GM18870 (cell line): ENCODE measurements at regions not wholly inside any gene's neighbourhood (a gene's known extent, or its start where the extent isn't known, plus 50 kb on each side); places are given as distances from the start of the nearest gene placed in this dataset.
"Not testable (repeated sequence)": the region's sequence is repeated elsewhere in the genome, so short reads cannot be mapped to it uniquely, and the experiment has no call there.

ENCODE experiments used
- ATAC-seq: cut with Tn5 transposase; IDR thresholded peaks from one replicate; pipeline ENCODE4 v1.9.1; 2021; ENCODE audit warnings: moderate library complexity; ENCODE audit not compliant: unreplicated experiment

DNA sequence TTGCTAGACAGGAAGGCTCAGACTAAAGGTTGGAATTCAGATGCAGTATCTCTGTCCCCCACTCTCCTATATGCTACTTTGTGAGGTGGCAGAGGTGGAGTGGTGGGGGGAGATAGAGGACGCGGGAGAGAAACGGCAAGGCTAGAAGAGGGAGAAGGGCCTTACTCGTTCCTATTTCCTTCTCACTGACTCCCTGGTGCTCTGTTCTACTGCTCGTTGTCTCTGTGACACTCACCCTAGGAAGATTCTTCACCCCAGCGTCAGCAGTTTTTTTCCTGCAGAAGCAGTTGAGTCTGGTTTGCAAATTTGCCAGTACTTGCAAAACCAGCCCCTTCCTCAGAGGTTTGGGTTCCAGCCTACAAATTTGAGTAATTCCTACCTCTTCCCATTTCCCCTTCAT, 801.1 kb upstream of the SLC35B3 start:
- no peak for ATAC-seq

GRCh38 chr6:9233686-9234085, 798.3 kb upstream of the SLC35B3 start:
- no peak for ATAC-seq

- no peak for ATAC-seq
Measured at GRCh38 chr6:9233226-9233625, 797.9 kb upstream of the SLC35B3 start.

DNA sequence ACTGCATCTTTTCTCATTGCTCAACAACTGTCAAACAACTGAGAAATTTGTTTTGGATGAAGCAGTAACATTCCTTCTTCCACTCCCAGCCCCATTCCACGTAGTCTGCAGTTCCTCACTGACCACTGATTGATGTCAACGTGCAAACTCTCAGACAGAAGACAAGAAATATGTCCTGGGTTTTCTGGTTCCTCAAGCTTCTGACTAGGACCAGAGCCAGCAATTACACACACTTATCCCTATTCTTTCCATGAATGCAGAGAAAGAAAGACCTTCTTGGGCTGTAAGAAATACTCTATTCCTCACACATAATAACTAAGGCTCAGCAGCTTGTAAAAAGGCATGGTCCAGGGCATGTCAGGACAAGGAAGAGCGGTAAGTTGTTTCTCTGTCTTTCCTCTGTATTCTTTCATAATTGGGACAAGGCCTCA, 790.1 kb upstream of the SLC35B3 start:
- no peak for ATAC-seq

DNA sequence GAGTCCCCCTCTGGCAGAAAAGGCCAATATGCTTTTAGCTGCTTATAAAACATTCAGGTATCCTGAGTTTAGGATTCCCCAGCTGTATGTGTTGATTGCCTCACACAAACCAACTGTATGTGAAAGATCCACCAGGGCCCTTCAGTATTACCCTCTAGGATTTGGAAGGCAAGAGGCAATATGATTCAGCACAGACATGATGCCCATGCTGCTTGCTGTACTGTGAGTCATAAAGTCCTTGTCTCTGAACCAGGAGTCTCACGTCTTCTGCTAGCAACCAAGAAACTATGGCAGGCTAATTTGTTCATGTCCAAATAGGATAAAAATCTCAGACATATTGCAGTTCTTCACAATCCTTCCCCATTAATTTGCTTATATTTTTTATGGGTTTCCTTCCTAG, 789.2 kb upstream of the SLC35B3 start:
- ATAC-seq = no peak

- ATAC-seq = not testable (repeated sequence)
Measured at GRCh38 chr6:9213717-9214116, 778.4 kb upstream of the SLC35B3 start.

DNA sequence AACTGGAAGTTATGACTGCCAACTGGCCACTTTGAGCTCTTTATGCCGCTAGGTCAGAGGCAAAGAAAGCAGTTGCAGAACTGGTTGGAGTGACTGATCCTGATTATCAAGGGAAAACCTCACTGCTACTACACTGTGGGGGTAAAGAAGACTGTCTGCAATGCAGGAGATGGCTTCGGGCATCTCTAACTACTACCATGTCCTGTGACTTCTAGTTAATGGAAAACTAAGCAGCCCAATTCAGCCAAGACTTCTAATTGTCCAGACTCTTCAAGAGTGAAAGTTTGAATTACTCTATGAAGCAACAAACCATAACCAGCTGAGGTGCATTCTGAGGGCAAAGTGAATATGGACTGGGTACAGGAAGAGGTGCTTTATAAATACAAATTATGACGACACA, 773.6 kb upstream of the SLC35B3 start:
- ATAC-seq = no peak

DNA sequence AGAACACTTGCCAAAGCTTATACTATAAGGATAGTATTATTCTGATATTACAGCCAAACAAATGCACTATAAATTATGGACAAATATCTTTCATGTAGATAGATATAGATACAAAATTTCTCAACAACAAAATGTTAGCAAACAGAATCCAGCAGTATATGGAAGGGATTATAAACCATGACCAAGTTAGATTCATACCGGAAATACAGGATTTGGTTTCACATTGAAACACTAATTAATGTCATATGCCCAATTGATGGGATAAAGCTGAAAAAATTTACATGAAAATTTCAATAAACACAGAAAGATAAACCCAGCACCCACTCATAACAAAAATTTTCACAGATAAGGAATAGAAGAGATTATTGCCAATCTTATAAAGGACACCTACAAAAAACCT, 770.3 kb upstream of the SLC35B3 start:
- ATAC-seq = no peak

- ATAC-seq = no peak
Measured at GRCh38 chr6:9204171-9204570, 768.8 kb upstream of the SLC35B3 start.

DNA sequence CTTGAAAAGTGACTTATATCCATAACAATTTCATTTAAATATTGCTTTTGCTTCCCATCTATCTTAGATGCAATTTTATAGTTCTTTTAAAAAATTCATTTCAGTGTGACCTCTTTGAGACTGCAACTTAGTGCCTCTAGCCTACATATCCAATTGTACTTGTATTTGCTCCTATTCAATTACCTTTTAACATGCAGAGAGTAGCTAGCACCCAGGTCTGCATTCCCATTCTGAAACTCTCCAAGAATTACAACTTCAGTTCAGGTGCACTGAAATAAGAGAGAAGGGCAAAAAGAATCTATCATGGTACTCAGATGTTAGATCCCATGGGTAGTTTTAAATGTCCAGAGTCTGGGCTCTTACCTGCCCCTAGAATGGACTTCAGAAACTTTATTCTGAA, 765.4 kb upstream of the SLC35B3 start:
- ATAC-seq = no peak

DNA sequence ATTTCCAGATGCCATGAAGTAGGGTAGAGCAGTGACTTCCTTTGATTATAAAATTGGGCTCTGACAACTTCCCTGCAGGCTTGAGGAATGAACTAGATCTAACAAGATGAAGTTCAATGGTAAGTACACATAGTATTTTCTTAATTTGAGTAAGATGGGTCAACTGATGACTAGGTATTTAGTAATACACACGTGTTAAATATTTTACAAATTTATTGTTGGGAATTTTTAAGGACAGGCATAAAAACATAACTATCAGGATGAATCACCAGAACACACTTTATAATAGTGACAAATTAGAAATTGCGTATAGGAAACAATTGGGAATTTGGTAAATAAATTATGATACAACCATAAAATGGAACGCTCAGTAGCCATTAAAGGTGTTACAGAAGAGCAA, 762.4 kb upstream of the SLC35B3 start:
- ATAC-seq = no peak

DNA sequence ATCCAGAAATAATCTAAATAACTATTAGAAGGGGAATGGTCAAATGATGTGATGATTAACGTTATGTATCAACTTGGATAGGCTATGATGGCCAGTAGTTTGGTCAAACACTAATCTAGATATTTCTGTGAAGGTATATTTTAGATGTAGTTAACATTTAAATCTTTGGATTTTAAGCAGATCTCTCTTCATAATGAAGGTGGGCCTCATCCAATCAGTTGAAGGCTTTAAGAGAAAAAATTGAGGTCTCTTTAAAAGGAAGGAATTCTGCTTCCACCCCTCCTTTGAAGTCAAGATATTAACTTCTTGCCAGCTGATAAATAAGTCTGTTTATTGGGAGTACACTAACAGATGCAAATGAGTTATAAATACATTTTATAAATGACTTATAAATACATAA, 760.0 kb upstream of the SLC35B3 start:
- ATAC-seq = no peak

- ATAC-seq = no peak
Measured at GRCh38 chr6:9192405-9192909, 757.1 kb upstream of the SLC35B3 start.

DNA sequence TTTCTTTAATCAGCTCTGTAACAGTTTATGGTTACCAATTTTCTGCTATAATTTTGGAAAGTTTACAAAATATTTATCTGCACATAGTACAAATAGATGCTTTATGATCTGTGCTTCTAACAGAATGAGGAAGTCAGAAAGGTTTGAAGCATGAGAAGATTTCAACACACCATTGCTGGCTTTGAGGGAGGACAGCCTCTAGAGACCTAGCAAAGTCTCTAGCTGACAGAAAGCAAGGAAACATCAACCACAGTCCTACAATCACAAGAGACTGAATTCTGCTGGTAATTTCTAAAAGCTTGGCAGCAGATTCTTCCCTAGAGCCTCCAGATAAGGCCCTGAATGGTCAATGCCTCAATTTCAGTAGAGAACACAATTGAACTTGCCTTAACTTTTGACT, 750.8 kb upstream of the SLC35B3 start:
- ATAC-seq = no peak

DNA sequence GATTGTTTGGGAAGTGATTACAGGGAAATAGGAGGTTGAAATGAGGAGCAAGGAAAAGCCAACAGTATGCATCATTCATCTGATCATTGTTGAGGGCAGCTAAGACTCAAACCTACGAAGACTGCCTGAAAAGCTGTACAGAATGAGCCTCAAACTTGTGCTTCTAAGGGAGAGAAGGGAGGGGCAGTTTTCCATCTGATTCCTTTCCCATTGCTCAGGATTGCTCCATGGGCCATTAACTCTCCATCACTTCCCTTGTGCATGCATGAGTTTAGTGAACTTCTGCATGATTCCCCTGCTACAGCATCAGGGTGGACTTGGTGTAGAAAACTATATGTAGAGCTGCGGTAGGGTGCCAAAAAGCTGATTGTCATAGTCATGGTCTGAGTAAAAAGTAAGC, 742.7 kb upstream of the SLC35B3 start:
- no peak for ATAC-seq

- ATAC-seq = no peak
Measured at GRCh38 chr6:9173229-9173628, 737.9 kb upstream of the SLC35B3 start.

DNA sequence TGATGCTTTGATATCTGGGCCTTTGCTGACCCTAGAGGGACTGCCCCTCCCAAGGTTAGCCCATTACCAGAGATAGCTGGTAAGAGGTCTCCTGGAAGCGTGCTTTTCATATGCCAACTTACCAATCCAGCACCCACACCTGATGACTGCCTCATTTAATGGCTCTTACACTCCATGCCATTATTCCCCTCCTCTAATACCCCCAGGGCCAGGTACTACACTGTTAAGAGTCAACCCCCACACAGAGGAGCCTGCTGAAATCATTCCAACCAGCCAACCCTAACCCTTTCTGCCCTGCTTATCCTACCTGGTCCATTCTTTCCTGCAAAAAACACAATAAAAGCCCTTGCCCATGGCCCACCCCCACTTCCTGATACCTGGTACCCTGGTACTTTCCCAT, 736.8 kb upstream of the SLC35B3 start:
- no peak for ATAC-seq

DNA sequence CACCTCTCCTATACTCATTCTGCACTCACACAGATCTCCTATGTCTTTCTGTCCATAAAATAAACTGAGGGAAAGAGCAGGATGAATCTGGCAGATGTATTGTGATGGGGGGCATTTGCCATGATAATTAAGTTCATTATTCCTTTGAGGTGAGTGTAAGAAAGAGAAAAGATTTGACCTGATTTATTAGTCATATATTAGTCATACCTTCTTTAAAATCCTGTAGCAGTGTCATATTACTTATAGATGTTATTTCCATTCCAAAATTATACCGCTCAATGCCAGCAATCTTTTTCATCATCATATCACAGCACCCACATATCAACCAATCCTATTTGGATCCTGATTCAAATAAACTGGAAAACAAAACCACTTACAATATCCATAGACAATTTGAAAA, 733.3 kb upstream of the SLC35B3 start:
- no peak for ATAC-seq

- no peak for ATAC-seq
Measured at GRCh38 chr6:9161731-9162130, 726.4 kb upstream of the SLC35B3 start.

GRCh38 chr6:9159051-9159450, 723.7 kb upstream of the SLC35B3 start:
- no peak for ATAC-seq

DNA sequence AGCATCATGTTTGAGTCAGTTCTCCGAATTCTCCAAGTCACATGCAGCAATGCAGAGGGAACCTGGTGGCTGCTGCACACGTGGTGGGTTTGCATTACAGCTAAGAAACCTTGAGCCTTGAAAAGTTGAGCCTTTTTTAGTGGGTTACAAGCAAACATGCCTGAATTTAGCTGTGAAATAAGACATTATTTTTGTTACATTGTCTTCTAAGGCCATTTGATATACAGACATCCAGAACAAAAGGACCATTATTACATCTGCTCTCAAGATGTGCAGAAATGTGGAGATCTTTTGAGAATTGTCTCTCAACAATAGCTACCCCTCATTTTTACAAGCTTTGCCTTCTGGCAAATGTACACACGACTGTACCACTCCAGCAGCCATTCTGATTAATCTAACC, 720.5 kb upstream of the SLC35B3 start:
- ATAC-seq = no peak

GRCh38 chr6:9143140-9143539, 707.8 kb upstream of the SLC35B3 start:
- ATAC-seq = no peak

GRCh38 chr6:9140951-9141460, 705.7 kb upstream of the SLC35B3 start:
- no peak for ATAC-seq

GRCh38 chr6:9140172-9140571, 704.8 kb upstream of the SLC35B3 start:
- ATAC-seq = no peak
